Left colon (tissue), 2 donors: ENCODE measurements at regions not wholly inside any gene's neighbourhood (a gene's known extent, or its start where the extent isn't known, plus 50 kb on each side); places are given as distances from the start of the nearest gene placed in this dataset.
"Not testable (repeated sequence)": the region's sequence is repeated elsewhere in the genome, so short reads cannot be mapped to it uniquely, and the experiment has no call there.

ENCODE experiments used
- ATAC-seq: fragments of 200-7000 bp; cut with Tn5 transposase; one replicate; pipeline ENCODE4 v1.9.1; 2020; ENCODE audit warnings: mild to moderate bottlenecking, moderate library complexity
- DNase-seq, 2 donors: peaks; one replicate each; pipeline ENCODE4 v3.0.0-alpha.2; 2020
- intact Hi-C, 2 donors: fragments of 100-400 bp; cut with DNase I in 1 of 2; cut with micrococcal nuclease in 1 of 2; formaldehyde crosslinking; loops; one replicate each; pipeline versions ENCODE4 v1.11.2 to v1.14.0; 2022; cut with DNase I, micrococcal nuclease
- donor health status: DM: no; HTN: no; CAD: no.
- donor health status: DM: yes; HTN: yes; CAD: no.

GRCh38 chr11:38411149-38411548, 1813.1 kb upstream of the RAG2 start:
- ATAC-seq (no peak), DNase-seq (no peak)
- intact Hi-C loops, result no loop called here

- no peak for ATAC-seq
- intact Hi-C loops, result no loop called here
- no peak for DNase-seq
Measured at GRCh38 chr11:38402063-38402462, 1804.0 kb upstream of the RAG2 start.

- intact Hi-C loops, result no loop called here
- DNase-seq (no peak), ATAC-seq (no peak)
Measured at GRCh38 chr11:38392176-38392575, 1794.1 kb upstream of the RAG2 start.

DNA sequence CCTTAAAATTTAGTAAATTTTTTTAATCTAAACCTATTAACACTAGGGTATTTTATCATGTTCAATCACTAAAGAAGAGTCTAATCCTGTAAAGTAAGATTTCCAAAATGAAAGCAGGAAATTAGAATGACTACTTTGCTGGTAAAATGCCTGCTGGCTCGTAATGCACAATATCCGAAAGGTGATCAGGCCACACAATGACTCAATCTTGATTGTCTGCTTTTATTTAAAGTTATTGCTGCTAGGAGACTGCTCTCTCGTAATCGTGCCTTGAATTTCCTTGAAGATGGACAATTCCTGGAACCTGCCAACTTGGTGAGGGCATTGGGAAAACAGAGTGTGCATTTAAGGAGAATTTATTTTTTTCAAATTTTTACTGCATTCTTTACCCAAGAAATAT, 1786.5 kb upstream of the RAG2 start:
- ATAC-seq (no peak), DNase-seq (no peak)
- intact Hi-C loops, result no loop called here

- no peak for DNase-seq
- intact Hi-C loops, result no loop called here
- ATAC-seq, result no peak
Measured at GRCh38 chr11:38365274-38365673, 1767.2 kb upstream of the RAG2 start.

DNA sequence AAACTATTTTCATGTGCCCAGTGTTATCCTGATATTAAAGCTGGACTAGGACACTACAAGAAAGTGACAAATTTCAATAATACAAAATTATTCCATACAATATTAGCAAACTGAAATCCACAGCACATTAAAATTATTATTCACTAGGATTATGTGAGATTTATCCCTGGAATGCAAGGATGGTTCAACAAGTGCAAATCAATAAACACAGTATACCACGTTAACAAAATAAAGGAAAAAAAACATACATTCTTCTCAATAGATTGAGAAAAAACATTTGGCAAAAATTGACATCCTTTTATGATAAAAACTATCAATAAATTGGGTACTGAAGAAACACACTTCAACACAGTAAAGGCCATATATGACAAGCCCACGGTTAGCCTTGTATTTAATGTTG, 1758.2 kb upstream of the RAG2 start:
- intact Hi-C loops, result no loop called here
- DNase-seq (no peak), ATAC-seq (no peak)

- intact Hi-C loops, result no loop called here
- DNase-seq (no peak), ATAC-seq (no peak)
Measured at GRCh38 chr11:38345286-38345685, 1747.2 kb upstream of the RAG2 start.

GRCh38 chr11:38341612-38342011, 1743.6 kb upstream of the RAG2 start:
- DNase-seq, intact Hi-C loops, ATAC-seq: not testable (repeated sequence)

DNA sequence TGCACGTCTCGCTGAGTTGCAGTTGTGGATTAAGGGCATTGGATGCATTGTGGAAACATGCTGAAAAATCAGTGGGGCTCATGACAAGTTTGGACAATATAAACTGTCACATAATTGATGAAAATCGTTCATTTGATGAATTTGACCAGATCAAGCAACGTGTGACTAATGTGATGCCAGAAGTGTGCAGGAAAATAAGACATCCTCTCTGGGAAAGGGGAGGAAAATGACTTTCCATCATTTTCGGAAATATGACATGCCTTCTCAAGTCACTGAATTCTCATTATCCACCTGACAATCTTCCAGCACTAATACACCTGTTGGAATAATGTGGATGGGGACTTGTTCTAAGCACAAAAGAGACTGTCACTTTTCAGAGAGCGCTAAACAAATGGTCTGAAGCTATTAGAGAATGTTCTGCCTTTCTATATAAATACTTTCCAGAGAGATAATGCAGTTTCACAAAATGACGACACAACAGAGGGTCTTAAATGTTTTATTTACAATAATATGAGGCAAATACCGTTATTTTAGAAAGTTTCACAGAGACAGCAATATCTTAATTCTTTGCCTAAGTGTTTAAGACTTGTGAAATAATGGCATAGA, 1741.9 kb upstream of the RAG2 start:
- intact Hi-C loops, result no loop called here
- ATAC-seq (no peak), DNase-seq (no peak)

- ATAC-seq, intact Hi-C loops, DNase-seq: not testable (repeated sequence)
Measured at GRCh38 chr11:38338022-38338421, 1740.0 kb upstream of the RAG2 start.

DNA sequence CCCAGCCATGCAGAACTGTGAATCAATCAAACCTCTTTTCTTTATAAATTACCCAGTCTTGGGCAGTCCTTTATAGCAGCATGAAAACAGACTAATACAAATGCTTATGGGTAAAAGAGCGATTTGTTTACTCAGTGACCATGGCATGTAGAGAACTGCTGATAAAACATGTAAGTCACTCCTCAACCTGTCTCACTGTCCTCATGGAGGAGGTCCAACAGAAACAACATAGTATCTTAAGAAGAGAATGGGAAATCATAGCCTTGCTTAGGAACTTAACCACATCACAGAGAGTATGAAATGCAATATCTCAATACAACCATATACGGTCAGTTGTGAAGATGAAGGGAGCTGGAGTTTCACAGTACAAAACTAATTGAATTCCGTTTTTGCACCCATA, 1734.0 kb upstream of the RAG2 start:
- intact Hi-C loops, result no loop called here
- DNase-seq (no peak), ATAC-seq (no peak)

GRCh38 chr11:38330578-38330977, 1732.5 kb upstream of the RAG2 start:
- intact Hi-C loops, result no loop called here
- ATAC-seq (no peak), DNase-seq (no peak)

DNA sequence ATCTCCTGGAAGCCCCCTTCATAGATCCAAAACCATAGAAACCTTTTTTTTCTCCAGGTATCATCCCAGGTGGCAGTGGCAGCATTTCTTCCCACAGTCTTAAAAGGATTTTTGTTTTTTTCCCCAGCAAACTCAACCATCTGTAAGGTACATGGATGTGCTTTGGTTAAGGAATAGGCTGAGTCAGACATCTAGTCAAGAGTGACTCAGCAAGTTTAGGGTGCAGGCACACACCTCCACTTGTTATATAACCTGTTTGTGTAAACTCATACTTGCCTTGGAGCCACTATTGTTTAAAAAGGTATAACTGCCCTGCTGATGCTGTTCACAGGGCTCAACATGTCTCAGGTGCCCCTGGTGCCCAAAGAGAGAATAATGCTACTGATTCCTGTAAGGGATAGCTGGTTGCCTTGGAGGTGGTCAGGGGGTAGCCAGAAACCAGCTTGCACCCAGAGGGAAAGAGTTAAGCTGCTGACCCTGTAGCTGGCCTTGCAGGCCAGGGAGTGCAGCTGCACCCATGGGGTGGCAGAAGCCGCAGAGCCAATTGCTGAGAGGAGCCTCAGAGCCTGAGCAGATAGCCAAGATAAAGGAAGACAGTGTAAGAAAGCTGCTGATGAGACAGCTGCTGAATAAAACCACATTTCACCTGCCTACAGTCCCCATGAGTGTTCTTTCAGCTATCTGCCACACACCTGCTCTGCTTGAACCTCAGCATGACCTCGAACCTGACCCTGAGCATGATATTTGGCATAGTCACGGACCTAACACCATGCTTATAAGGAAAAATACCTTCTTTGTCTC, 1726.1 kb upstream of the RAG2 start:
- intact Hi-C loops, result no loop called here
- ATAC-seq (no peak), DNase-seq (no peak)

- no peak for DNase-seq
- no peak for ATAC-seq
- intact Hi-C loops, result no loop called here
Measured at GRCh38 chr11:38315151-38315550, 1717.1 kb upstream of the RAG2 start.

GRCh38 chr11:38307455-38307854, 1709.4 kb upstream of the RAG2 start:
- DNase-seq (no peak), ATAC-seq (no peak)
- intact Hi-C loops, result no loop called here

DNA sequence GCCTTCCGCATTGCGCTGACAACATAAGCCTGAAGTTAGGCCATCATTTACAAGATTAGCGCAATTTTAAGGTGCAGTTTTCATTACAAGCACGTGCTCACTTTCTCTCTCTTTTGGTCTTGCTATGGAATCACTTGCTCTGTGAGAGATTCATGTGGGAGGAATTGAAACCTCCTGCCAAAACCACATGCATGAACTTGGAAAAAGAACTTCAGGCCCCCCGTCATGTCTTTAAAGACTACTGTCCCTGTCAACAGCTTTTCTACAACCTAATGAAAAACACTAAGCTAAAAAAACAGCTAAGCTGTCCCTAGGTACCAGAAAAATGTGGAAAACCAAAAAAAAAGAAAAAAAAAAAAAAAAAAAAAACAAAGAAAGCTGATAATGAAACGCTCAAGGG, 1707.6 kb upstream of the RAG2 start:
- intact Hi-C loops, result no loop called here
- ATAC-seq, result no peak

GRCh38 chr11:38304926-38305325, 1706.9 kb upstream of the RAG2 start:
- DNase-seq (no peak), ATAC-seq (no peak)
- intact Hi-C loops, result no loop called here

More for the DNA sequence above, 1707.6 kb upstream of the RAG2 start:
- DNase-seq, result no peak

DNA sequence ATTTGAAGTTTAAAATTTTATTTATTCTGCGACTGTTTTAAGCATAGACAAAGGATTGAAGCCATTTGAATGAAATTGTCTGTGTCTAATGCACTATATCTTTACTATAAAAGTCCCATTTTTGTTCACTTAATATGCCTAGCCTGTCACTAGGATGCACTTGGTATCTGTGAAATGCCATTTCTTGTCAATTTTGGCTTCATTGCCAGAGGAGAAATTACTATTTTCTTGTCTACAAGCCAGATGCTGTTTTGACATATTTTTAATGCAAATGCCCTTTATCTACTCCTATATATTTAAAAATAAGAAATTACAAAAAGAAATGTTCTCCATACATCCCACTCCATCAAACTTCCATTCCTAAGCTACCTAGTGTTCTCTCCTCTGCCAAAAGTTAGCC, 1704.5 kb upstream of the RAG2 start:
- ATAC-seq, result no peak
- DNase-seq, result no peak
- intact Hi-C loops, result no loop called here

GRCh38 chr11:38300570-38300969, 1702.5 kb upstream of the RAG2 start:
- intact Hi-C loops, result no loop called here
- ATAC-seq (no peak), DNase-seq (no peak)

GRCh38 chr11:38296211-38296776, 1698.3 kb upstream of the RAG2 start:
- no peak for DNase-seq
- intact Hi-C loops, result no loop called here
- ATAC-seq, result no peak
